ENCODE measurements at regions not wholly inside any gene's neighbourhood (a gene's known extent, or its start where the extent isn't known, plus 50 kb on each side); places are given as distances from the start of the nearest gene placed in this dataset.

GRCh38 chr3:154003649-154004048, 117.5 kb upstream of the ARHGEF26 start:
- Histone ChIP-seq H3K4me1 (ENCODE audit: control insufficient read depth in 1 of 2, insufficient read depth in 2 of 2, low read length in 2 of 2) (no peaks in the 10 kb centered on the region), H3K4me3 (ENCODE audit: low read depth in 1 of 2, low read length in 2 of 2) (no peak overlapping the region), H3K27ac (ENCODE audit: low read length) (no peak overlapping the region), H3K36me3 (ENCODE audit: control insufficient read depth in 1 of 2, insufficient read depth in 2 of 2, low read length in 2 of 2) (no peaks in the 10 kb centered on the region), H3K27me3 (ENCODE audit: low read depth, low read length) (no peaks in the 10 kb centered on the region), H3K9me3 (ENCODE audit: control insufficient read depth in 1 of 2, low read length in 2 of 2) (no peaks in the 10 kb centered on the region)

- Histone ChIP-seq H3K27ac (ENCODE audit: low read length) (no peak overlapping the region), H3K4me1 (ENCODE audit: control insufficient read depth in 1 of 2, insufficient read depth in 2 of 2, low read length in 2 of 2) (peaks cover 0 to 6% of the 10 kb centered on the region in 2 donors), H3K36me3 (ENCODE audit: control insufficient read depth in 1 of 2, insufficient read depth in 2 of 2, low read length in 2 of 2) (no peaks in the 10 kb centered on the region), H3K4me3 (ENCODE audit: low read depth in 1 of 2, low read length in 2 of 2) (no peak overlapping the region), H3K27me3 (ENCODE audit: low read depth, low read length) (no peaks in the 10 kb centered on the region), H3K9me3 (ENCODE audit: control insufficient read depth in 1 of 2, low read length in 2 of 2) (no peaks in the 10 kb centered on the region)
These were observed 110.2 kb upstream of the ARHGEF26 start for GRCh38 chr3:154011036-154011435.

DNA sequence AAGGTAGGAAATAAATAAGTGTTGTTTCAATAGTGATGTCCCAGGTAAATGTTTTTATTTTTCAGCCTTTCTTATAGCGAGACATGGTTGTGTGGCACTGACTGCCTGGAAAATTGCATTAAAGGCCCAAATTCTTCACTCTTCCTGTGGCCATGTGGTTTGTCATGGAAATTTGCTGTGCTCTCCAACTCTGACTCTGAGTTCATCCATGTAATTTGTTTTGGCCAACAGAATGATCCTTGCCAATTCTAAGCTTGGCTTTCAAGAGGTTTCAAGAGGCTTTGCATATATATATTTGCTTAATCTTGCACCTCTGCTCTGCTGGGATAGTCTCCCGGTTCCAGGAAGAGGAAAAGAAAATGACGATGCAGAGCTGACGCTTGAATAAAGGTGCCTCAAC, 107.5 kb upstream of the ARHGEF26 start:
- Histone ChIP-seq H3K4me1 (ENCODE audit: control insufficient read depth in 1 of 2, insufficient read depth in 2 of 2, low read length in 2 of 2) (peaks cover 0 to 6% of the 10 kb centered on the region in 2 donors), H3K27me3 (ENCODE audit: low read depth, low read length) (no peaks in the 10 kb centered on the region), H3K4me3 (ENCODE audit: low read depth in 1 of 2, low read length in 2 of 2) (no peak overlapping the region), H3K27ac (ENCODE audit: low read length) (no peak overlapping the region), H3K9me3 (ENCODE audit: control insufficient read depth in 1 of 2, low read length in 2 of 2) (no peaks in the 10 kb centered on the region), H3K36me3 (ENCODE audit: control insufficient read depth in 1 of 2, insufficient read depth in 2 of 2, low read length in 2 of 2) (no peaks in the 10 kb centered on the region)

DNA sequence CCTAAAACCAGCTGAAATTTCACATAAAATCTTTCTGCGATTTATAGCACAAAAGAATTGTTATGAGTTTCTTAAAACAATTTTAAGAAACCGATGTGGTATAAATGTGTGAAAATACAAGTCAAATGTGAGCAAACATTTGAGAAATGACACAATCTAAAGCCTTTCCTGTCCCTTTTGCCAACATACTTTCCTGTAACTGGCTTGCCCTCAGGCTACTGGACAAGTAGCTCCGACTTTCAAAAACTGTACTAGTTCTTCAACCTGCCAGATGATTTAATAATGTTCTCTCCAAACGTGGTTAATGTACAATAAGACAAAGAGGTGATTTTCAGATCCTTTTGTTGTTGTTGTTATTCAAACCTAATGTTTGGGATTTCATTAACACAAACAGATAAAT, 105.9 kb upstream of the ARHGEF26 start:
- peaks cover 0 to 6% of the 10 kb centered on the region in 2 donors for H3K4me1 ChIP-seq (ENCODE audit: control insufficient read depth in 1 of 2, insufficient read depth in 2 of 2, low read length in 2 of 2)
- no peak overlapping the region for H3K27ac ChIP-seq (ENCODE audit: low read length)
- H3K36me3 ChIP-seq (ENCODE audit: control insufficient read depth in 1 of 2, insufficient read depth in 2 of 2, low read length in 2 of 2) = no peaks in the 10 kb centered on the region
- H3K27me3 ChIP-seq (ENCODE audit: low read depth, low read length) = no peaks in the 10 kb centered on the region
- no peaks in the 10 kb centered on the region for H3K9me3 ChIP-seq (ENCODE audit: control insufficient read depth in 1 of 2, low read length in 2 of 2)
- no peak overlapping the region for H3K4me3 ChIP-seq (ENCODE audit: low read depth in 1 of 2, low read length in 2 of 2)

DNA sequence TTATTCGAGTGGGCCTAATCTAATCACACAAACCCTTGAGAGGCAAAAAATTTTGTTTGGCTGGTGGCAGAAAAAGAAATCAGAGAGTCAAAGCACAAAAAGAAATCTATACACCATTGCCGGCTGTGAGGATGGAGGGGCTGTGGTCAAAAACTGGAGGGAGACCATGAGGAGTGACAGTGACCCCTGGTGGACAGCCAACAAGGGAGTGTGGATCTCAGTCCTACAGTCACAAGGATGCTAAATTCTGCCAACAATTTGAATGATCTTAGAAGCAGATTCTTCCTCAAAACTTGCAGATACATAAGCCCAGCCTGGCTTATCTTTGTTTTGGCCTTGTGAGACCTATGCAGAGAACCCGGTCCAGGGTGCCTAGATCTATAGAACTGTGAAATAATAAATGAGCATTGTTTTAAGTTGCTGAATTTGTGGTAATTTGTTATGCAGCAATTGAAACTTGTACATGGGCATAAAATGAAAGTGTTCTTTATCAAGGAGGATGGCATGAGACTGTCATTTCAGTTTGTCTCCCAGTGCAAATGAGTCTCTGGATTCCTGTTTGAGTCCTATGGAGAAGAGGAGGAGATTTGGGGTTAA, 103.0 kb upstream of the ARHGEF26 start:
- Histone ChIP-seq H3K4me3 (ENCODE audit: low read depth in 1 of 2, low read length in 2 of 2) (no peak overlapping the region), H3K27me3 (ENCODE audit: low read depth, low read length) (no peaks in the 10 kb centered on the region), H3K4me1 (ENCODE audit: control insufficient read depth in 1 of 2, insufficient read depth in 2 of 2, low read length in 2 of 2) (peaks cover 0 to 13% of the 10 kb centered on the region in 2 donors), H3K36me3 (ENCODE audit: control insufficient read depth in 1 of 2, insufficient read depth in 2 of 2, low read length in 2 of 2) (no peaks in the 10 kb centered on the region), H3K27ac (ENCODE audit: low read length) (no peak overlapping the region), H3K9me3 (ENCODE audit: control insufficient read depth in 1 of 2, low read length in 2 of 2) (no peaks in the 10 kb centered on the region)

- Histone ChIP-seq H3K4me3 (ENCODE audit: low read depth in 1 of 2, low read length in 2 of 2) (no peak overlapping the region), H3K27me3 (ENCODE audit: low read depth, low read length) (no peaks in the 10 kb centered on the region), H3K4me1 (ENCODE audit: control insufficient read depth in 1 of 2, insufficient read depth in 2 of 2, low read length in 2 of 2) (peaks cover 0 to 13% of the 10 kb centered on the region in 2 donors), H3K36me3 (ENCODE audit: control insufficient read depth in 1 of 2, insufficient read depth in 2 of 2, low read length in 2 of 2) (no peaks in the 10 kb centered on the region), H3K9me3 (ENCODE audit: control insufficient read depth in 1 of 2, low read length in 2 of 2) (no peaks in the 10 kb centered on the region), H3K27ac (ENCODE audit: low read length) (no peak overlapping the region)
These were observed 98.6 kb upstream of the ARHGEF26 start for GRCh38 chr3:154022606-154023005.

GRCh38 chr3:154023148-154023547, 98.0 kb upstream of the ARHGEF26 start:
- Histone ChIP-seq H3K36me3 (ENCODE audit: control insufficient read depth in 1 of 2, insufficient read depth in 2 of 2, low read length in 2 of 2) (no peaks in the 10 kb centered on the region), H3K27me3 (ENCODE audit: low read depth, low read length) (no peaks in the 10 kb centered on the region), H3K4me1 (ENCODE audit: control insufficient read depth in 1 of 2, insufficient read depth in 2 of 2, low read length in 2 of 2) (peaks cover 0 to 13% of the 10 kb centered on the region in 2 donors), H3K27ac (ENCODE audit: low read length) (no peak overlapping the region), H3K4me3 (ENCODE audit: low read depth in 1 of 2, low read length in 2 of 2) (no peak overlapping the region), H3K9me3 (ENCODE audit: control insufficient read depth in 1 of 2, low read length in 2 of 2) (no peaks in the 10 kb centered on the region)

DNA sequence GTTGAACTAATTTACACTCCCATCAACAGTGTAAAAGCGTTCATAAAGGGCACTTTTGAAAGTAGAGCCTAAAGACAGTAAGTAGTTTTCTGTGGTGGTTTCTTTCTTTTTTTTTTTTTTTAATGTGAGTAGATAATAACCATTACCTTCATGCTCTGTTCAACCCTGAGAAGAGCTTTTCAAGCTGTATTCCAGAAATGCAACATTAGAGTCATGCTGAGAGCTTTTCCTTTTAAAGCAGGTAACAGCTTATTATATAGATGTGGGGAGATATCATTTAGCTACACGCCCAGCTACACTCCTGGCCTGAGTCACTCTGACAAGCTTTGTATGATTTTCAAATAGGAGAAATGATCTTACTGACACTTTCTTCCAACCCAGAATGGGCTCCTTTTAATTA, 96.2 kb upstream of the ARHGEF26 start:
- H3K36me3 ChIP-seq (ENCODE audit: control insufficient read depth in 1 of 2, insufficient read depth in 2 of 2, low read length in 2 of 2) = no peaks in the 10 kb centered on the region
- no peak overlapping the region for H3K27ac ChIP-seq (ENCODE audit: low read length)
- no peak overlapping the region for H3K4me3 ChIP-seq (ENCODE audit: low read depth in 1 of 2, low read length in 2 of 2)
- H3K27me3 ChIP-seq (ENCODE audit: low read depth, low read length) = no peaks in the 10 kb centered on the region
- no peaks in the 10 kb centered on the region for H3K9me3 ChIP-seq (ENCODE audit: control insufficient read depth in 1 of 2, low read length in 2 of 2)
- H3K4me1 ChIP-seq (ENCODE audit: control insufficient read depth in 1 of 2, insufficient read depth in 2 of 2, low read length in 2 of 2) = peaks cover 0 to 13% of the 10 kb centered on the region in 2 donors

DNA sequence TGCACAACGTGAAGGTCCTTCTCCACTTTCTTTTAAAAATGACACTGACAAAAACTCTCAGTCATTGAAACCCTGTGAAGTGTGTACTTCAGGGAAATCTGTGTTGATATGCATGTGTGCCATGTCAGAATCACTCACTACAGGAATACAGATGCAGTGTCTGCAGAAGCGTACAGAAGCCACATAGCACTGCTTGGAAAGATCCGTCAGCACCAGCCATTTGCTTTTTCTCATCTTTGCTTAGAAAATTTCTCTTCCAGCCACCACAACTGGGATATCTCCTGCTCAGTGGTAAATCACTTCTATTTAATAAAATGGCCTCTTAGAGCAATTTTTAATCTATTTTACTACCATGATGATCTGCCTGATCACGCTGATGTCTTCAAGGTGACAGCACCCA, 91.3 kb upstream of the ARHGEF26 start:
- no peak overlapping the region for H3K4me3 ChIP-seq (ENCODE audit: low read depth in 1 of 2, low read length in 2 of 2)
- no peak overlapping the region for H3K27ac ChIP-seq (ENCODE audit: low read length)
- no peaks in the 10 kb centered on the region for H3K27me3 ChIP-seq (ENCODE audit: low read depth, low read length)
- no peaks in the 10 kb centered on the region for H3K9me3 ChIP-seq (ENCODE audit: control insufficient read depth in 1 of 2, low read length in 2 of 2)
- peaks cover 0 to 7% of the 10 kb centered on the region in 2 donors for H3K4me1 ChIP-seq (ENCODE audit: control insufficient read depth in 1 of 2, insufficient read depth in 2 of 2, low read length in 2 of 2)
- H3K36me3 ChIP-seq (ENCODE audit: control insufficient read depth in 1 of 2, insufficient read depth in 2 of 2, low read length in 2 of 2) = no peaks in the 10 kb centered on the region

DNA sequence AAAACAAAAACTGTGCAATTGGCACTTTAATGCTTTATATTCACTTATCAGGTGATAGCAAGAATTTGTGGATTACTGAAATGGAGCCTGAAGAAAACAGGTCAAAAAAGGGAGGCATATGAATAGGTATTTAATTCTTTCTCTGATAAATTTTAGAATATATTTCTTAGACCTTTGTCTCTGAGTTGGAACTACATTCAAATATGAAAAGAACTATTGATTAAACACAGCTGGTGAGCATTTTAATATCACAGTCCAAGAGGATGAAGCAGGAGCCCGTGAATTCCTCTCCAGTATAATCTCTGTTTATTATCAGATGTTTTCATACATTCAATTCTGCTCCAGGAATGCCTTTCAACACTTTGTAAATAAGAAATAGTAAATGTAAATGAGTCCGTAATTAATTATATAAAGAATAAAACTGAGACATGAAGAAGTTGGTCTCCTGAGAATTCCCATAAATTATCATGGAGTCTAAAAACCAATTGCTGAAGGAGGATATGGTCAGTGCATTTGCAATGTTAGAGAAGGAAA, 86.3 kb upstream of the ARHGEF26 start:
- no peak overlapping the region for H3K4me3 ChIP-seq (ENCODE audit: low read depth in 1 of 2, low read length in 2 of 2)
- H3K4me1 ChIP-seq (ENCODE audit: control insufficient read depth in 1 of 2, insufficient read depth in 2 of 2, low read length in 2 of 2) = peaks cover 0 to 15% of the 10 kb centered on the region in 2 donors
- H3K9me3 ChIP-seq (ENCODE audit: control insufficient read depth in 1 of 2, low read length in 2 of 2) = no peaks in the 10 kb centered on the region
- peak overlapping the region; percentile 32 for H3K27ac ChIP-seq (ENCODE audit: low read length)
- no peaks in the 10 kb centered on the region for H3K36me3 ChIP-seq (ENCODE audit: control insufficient read depth in 1 of 2, insufficient read depth in 2 of 2, low read length in 2 of 2)
- H3K27me3 ChIP-seq (ENCODE audit: low read depth, low read length) = no peaks in the 10 kb centered on the region

DNA sequence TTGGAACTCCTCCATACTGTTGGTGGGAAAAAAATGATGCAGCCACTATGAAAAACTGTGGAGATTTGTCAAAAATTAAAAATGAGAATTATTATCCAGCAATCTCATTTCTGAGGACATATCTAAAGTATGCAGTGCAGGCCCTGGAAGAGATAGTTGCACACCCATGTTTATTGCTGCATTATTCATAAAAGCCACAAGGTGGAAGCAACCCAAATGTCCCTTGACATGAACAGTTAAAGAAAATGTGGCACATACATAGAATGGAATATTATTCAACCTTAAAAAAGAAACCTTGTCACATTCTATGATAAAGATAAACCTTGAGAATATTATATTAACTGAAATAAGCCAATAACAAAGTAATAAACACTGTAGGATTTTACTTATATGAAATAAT, 80.9 kb upstream of the ARHGEF26 start:
- Histone ChIP-seq H3K9me3 (ENCODE audit: control insufficient read depth in 1 of 2, low read length in 2 of 2) (peaks cover 0 to 3% of the 10 kb centered on the region in 2 donors), H3K4me3 (ENCODE audit: low read depth in 1 of 2, low read length in 2 of 2) (no peak overlapping the region), H3K27ac (ENCODE audit: low read length) (no peak overlapping the region), H3K36me3 (ENCODE audit: control insufficient read depth in 1 of 2, insufficient read depth in 2 of 2, low read length in 2 of 2) (no peaks in the 10 kb centered on the region), H3K27me3 (ENCODE audit: low read depth, low read length) (no peaks in the 10 kb centered on the region), H3K4me1 (ENCODE audit: control insufficient read depth in 1 of 2, insufficient read depth in 2 of 2, low read length in 2 of 2) (peaks cover 0 to 8% of the 10 kb centered on the region in 2 donors)

GRCh38 chr3:154044671-154045070, 76.5 kb upstream of the ARHGEF26 start:
- no peaks in the 10 kb centered on the region for H3K4me1 ChIP-seq (ENCODE audit: control insufficient read depth in 1 of 2, insufficient read depth in 2 of 2, low read length in 2 of 2)
- H3K27me3 ChIP-seq (ENCODE audit: low read depth, low read length) = no peaks in the 10 kb centered on the region
- H3K4me3 ChIP-seq (ENCODE audit: low read depth in 1 of 2, low read length in 2 of 2) = no peak overlapping the region
- no peak overlapping the region for H3K27ac ChIP-seq (ENCODE audit: low read length)
- no peaks in the 10 kb centered on the region for H3K36me3 ChIP-seq (ENCODE audit: control insufficient read depth in 1 of 2, insufficient read depth in 2 of 2, low read length in 2 of 2)
- H3K9me3 ChIP-seq (ENCODE audit: control insufficient read depth in 1 of 2, low read length in 2 of 2) = peaks cover 0 to 3% of the 10 kb centered on the region in 2 donors

All from muscle layer of duodenum (tissue), 2 donors.